ENCODE measurements at regions not wholly inside any gene's neighbourhood (a gene's known extent, or its start where the extent isn't known, plus 50 kb on each side); places are given as distances from the start of the nearest gene placed in this dataset.

DNA sequence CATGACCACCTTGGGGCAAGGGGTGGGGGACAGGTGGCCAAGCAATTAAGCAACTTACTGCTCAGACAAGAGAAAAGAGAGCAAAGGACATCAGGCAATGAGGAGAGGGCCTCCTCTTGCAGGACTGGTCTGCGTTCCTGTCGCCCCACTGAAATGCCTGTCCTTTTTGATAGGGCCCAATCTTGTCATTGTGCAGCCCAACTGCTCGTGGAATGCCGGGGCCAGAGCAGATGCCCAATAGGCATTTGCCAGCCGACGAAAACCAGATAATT lies 104.5 kb upstream of the SH3BP4 start:
- TF ChIP-seq, protein P1, sequence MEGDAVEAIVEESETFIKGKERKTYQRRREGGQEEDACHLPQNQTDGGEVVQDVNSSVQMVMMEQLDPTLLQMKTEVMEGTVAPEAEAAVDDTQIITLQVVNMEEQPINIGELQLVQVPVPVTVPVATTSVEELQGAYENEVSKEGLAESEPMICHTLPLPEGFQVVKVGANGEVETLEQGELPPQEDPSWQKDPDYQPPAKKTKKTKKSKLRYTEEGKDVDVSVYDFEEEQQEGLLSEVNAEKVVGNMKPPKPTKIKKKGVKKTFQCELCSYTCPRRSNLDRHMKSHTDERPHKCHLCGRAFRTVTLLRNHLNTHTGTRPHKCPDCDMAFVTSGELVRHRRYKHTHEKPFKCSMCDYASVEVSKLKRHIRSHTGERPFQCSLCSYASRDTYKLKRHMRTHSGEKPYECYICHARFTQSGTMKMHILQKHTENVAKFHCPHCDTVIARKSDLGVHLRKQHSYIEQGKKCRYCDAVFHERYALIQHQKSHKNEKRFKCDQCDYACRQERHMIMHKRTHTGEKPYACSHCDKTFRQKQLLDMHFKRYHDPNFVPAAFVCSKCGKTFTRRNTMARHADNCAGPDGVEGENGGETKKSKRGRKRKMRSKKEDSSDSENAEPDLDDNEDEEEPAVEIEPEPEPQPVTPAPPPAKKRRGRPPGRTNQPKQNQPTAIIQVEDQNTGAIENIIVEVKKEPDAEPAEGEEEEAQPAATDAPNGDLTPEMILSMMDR (IDR thresholded peaks at IDR 0.05): no peak
- TF ChIP-seq POLR2AphosphoS5 (IDR thresholded peaks at IDR 0.05): no peak
- 91 to 100% methylated on average over 3 to 6 of the region's 6 CpGs for WGBS, 2 donors (ENCODE audit: low coverage in 1 of 2)
- intact Hi-C loops (cut with DNase I; ENCODE audit: low total_unique reads): no loop called here
- H3K27me3 ChIP-seq: no peaks in the 10 kb centered on the region
- no peak overlapping the region for H3K4me3 ChIP-seq
- no peak for DNase-seq
- in situ Hi-C loops (cut with MboI; ENCODE audit: low pct_ligation_motif_present in 1 of 4, low pct_unique_long_range_greater_than_20kb in 1 of 4, low sequenced_read_pairs in 3 of 4): no loop called here
- no peak overlapping the region for H3K27ac ChIP-seq
- no peaks in the 10 kb centered on the region for H3K4me1 ChIP-seq
- no peaks in the 10 kb centered on the region for H3K36me3 ChIP-seq
- no peaks in the 10 kb centered on the region for H3K9me3 ChIP-seq

DNA sequence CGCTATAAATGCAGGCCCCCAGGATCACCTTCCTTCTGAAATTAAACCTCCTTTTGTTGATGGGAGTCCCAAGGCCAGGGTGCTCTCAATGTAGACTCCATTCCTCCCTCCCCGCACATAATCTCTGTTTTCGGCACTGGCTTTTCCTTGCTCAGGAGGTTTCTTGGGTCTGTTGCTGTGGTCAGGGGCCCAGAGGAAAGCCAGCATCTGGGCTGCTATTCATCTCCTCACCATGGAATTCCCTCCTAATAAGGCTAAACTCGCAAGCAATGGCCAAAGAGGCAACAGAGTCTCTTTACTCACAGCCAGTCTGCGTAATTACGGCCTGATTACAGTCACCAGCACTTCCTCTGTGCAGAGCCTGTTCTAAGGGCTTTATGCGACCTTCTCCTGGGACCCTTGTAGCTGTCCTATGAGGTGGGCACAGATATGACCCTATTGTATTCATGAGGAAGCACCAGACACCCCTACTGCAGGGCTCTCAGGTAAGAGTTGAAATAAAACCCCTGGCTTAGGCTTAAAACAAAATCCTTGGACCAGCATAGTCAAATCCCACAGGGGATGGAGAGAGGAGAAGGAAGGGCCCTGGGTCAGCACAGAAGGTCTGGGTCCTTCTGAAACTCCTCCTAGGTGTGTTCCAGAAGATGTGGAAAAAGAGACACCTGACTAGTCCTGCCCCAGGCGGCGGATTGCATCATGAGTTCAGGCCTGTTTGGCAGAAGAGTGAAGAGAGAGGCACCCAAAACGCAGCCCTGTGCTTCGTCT lies 105.0 kb upstream of the SH3BP4 start:
- Histone ChIP-seq H3K4me3 (no peak overlapping the region), H3K36me3 (no peaks in the 10 kb centered on the region), H3K27me3 (no peaks in the 10 kb centered on the region), H3K27ac (no peak overlapping the region), H3K4me1 (no peaks in the 10 kb centered on the region), H3K9me3 (no peaks in the 10 kb centered on the region)
- DNase-seq: no peak
- intact Hi-C loops (cut with DNase I; ENCODE audit: low total_unique reads) (no loop called here), in situ Hi-C loops (cut with MboI; ENCODE audit: low pct_ligation_motif_present in 1 of 4, low pct_unique_long_range_greater_than_20kb in 1 of 4, low sequenced_read_pairs in 3 of 4) (no loop called here)
- WGBS, 2 donors (ENCODE audit: low coverage in 1 of 2): 60 to 92% methylated on average over 1 to 11 of the region's 11 CpGs
- TF ChIP-seq, protein P1 (IDR thresholded peaks at IDR 0.05): no peak
- TF ChIP-seq POLR2AphosphoS5 (IDR thresholded peaks at IDR 0.05): no peak
- no peak for TF ChIP-seq EP300 (IDR thresholded peaks at IDR 0.05; ENCODE audit: low read depth)
- no peak for TF ChIP-seq POLR2A (IDR thresholded peaks at IDR 0.05)

DNA sequence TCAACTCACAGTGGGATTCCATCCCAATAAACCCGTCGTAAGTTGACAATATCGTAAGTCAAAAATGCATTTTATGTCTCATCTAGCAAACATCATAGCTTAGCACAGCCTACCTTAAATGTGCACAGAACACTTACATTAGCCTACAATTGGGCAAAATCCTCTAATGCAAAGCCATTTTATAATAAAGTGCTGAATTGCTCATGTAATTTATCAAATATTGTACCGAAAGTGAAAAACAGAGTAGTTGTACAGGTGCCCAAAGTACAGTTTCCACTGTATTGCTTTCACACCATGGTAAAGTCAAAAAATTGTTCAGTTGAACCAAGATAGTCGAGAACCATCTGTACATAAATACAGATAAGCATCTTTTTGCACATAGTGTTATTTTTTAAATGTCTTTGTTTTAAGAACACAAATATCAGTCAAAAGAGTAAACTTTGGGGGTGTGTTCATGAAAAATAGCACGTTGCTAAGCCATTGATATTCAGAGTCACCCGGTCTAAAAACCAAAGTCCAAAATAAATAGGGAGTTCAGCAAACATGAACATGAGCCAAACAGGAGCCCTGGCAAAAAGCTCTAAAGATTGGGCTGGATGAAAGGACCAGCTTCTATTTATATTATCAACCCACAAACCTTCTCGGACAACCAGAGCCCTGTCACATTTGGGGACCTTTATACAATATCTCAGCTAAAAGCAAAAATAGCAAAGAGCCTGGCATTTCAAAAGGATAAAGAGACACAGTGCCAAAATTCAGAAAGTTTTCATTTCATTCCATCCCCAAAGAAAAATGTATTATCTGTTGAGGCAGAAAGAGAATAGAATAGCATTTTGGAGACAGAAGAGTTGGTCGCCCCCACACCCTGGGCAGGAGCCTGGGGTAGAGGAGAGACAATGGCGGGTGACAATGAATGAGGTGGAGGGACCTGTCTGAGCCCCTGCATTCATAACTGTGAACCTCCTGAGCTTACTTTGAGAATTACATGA lies 105.9 kb upstream of the SH3BP4 start:
- H3K36me3 ChIP-seq: no peaks in the 10 kb centered on the region
- in situ Hi-C loops (cut with MboI; ENCODE audit: low pct_ligation_motif_present in 1 of 4, low pct_unique_long_range_greater_than_20kb in 1 of 4, low sequenced_read_pairs in 3 of 4) (no loop called here), intact Hi-C loops (cut with DNase I; ENCODE audit: low total_unique reads) (no loop called here)
- 60 to 62% methylated on average over 8 to 10 of the region's 10 CpGs for WGBS, 2 donors (ENCODE audit: low coverage in 1 of 2)
- peaks cover 0 to 5% (median 0%) of the 10 kb centered on the region in 4 donors for H3K4me1 ChIP-seq
- H3K27ac ChIP-seq: no peak overlapping the region
- TF ChIP-seq, protein P1 (IDR thresholded peaks at IDR 0.05): no peak
- TF ChIP-seq POLR2A (IDR thresholded peaks at IDR 0.05) (no peak), POLR2AphosphoS5 (IDR thresholded peaks at IDR 0.05) (no peak)
- H3K9me3 ChIP-seq: no peaks in the 10 kb centered on the region
- DNase-seq: no peak
- H3K27me3 ChIP-seq: no peaks in the 10 kb centered on the region
- H3K4me3 ChIP-seq: no peak overlapping the region

DNA sequence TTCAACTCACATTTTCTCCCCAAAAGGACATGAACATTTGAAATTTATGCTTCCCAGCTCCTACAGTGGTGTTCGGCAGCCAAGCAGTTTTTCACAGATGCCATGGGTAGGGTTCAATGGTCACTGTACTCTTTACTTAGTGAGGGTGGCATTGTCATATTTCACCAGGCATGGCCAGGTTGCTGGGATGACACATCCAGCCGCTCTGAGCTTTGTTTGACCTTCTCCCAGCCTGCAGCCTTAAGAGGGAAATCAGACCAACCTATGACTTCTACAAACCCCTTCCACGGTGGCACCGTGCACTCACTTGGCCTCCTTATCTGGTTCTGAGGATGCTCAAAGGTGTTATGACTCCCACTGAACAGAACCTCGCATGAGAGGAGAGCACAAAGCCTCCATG lies 108.4 kb upstream of the SH3BP4 start:
- DNase-seq: no peak
- intact Hi-C loops (cut with DNase I; ENCODE audit: low total_unique reads) (no loop called here), in situ Hi-C loops (cut with MboI; ENCODE audit: low pct_ligation_motif_present in 1 of 4, low pct_unique_long_range_greater_than_20kb in 1 of 4, low sequenced_read_pairs in 3 of 4) (no loop called here)
- H3K27me3 ChIP-seq: no peaks in the 10 kb centered on the region
- H3K9me3 ChIP-seq: no peaks in the 10 kb centered on the region
- H3K4me1 ChIP-seq: peaks cover 0 to 8% (median 2%) of the 10 kb centered on the region in 4 donors
- no peak overlapping the region for H3K4me3 ChIP-seq
- no peaks in the 10 kb centered on the region for H3K36me3 ChIP-seq
- H3K27ac ChIP-seq: no peak overlapping the region
- 89 to 90% methylated on average over 2 to 5 of the region's 5 CpGs for WGBS, 2 donors (ENCODE audit: low coverage in 1 of 2)
- TF ChIP-seq EP300 (IDR thresholded peaks at IDR 0.05; ENCODE audit: low read depth) (no peak), POLR2A (IDR thresholded peaks at IDR 0.05) (no peak), POLR2AphosphoS5 (IDR thresholded peaks at IDR 0.05) (no peak)
- TF ChIP-seq, protein P1 (IDR thresholded peaks at IDR 0.05): no peak

All from transverse colon (tissue), 4 donors.